Chondrocyte (in vitro differentiated cells): ENCODE measurements at regions not wholly inside any gene's neighbourhood (a gene's known extent, or its start where the extent isn't known, plus 50 kb on each side); places are given as distances from the start of the nearest gene placed in this dataset.

Source experiments
- DNase-seq: peaks from one replicate; pipeline ENCODE4 v3.0.0; 2021; ENCODE audit warnings: mixed read lengths, low spot score
- H3K27ac Mint-ChIP-seq: one replicate; pipeline ENCODE4 v1.8.0; 2021; ENCODE audit warnings: mild to moderate bottlenecking, moderate library complexity, mixed read lengths; ENCODE audit not compliant: unreplicated experiment
- H3K27me3 Mint-ChIP-seq: 2 replicates; pipeline ENCODE4 v1.8.0; 2021; ENCODE audit warnings: low read depth, mixed read lengths
- H3K36me3 Mint-ChIP-seq: 2 replicates; pipeline ENCODE4 v1.8.0; 2021; ENCODE audit warnings: low read depth, mixed read lengths
- H3K4me1 Mint-ChIP-seq: 2 replicates; pipeline ENCODE4 v1.8.0; 2021; ENCODE audit warnings: low read depth, mild to moderate bottlenecking, mixed read lengths
- H3K4me3 Mint-ChIP-seq: one replicate; pipeline ENCODE4 v1.8.0; 2021; ENCODE audit warnings: mild to moderate bottlenecking, moderate library complexity, mixed read lengths; ENCODE audit not compliant: unreplicated experiment
- H3K9me3 Mint-ChIP-seq: 2 replicates; pipeline ENCODE4 v1.8.0; 2021; ENCODE audit warnings: low read depth, mixed read lengths
- CTCF ChIP-seq: fragments of 200-600 bp; sonication (generic); IDR thresholded peaks from 2 replicates; pipeline ENCODE4 v1.5.0; 2021; ENCODE audit warnings: antibody characterized with exemption, mild to moderate bottlenecking, moderate library complexity

- no peaks in the 10 kb centered on the region for H3K9me3 Mint-ChIP-seq
- no peak overlapping the region for H3K27ac Mint-ChIP-seq
- DNase-seq: no peak
- no peaks in the 10 kb centered on the region for H3K36me3 Mint-ChIP-seq
- no peak overlapping the region for H3K4me3 Mint-ChIP-seq
- TF ChIP-seq CTCF: no peak
- H3K27me3 Mint-ChIP-seq: no peaks in the 10 kb centered on the region
- H3K4me1 Mint-ChIP-seq: no peaks in the 10 kb centered on the region
Observed at GRCh38 chr13:47409778-47410177, 512.9 kb upstream of the HTR2A start.

GRCh38 chr13:47408546-47409319 is 511.9 kb upstream of the HTR2A start:
- no peak for DNase-seq
- Mint-ChIP-seq H3K4me1 (no peaks in the 10 kb centered on the region), H3K27me3 (no peaks in the 10 kb centered on the region), H3K9me3 (no peaks in the 10 kb centered on the region), H3K4me3 (no peak overlapping the region), H3K27ac (no peak overlapping the region), H3K36me3 (no peaks in the 10 kb centered on the region)
- no peak for TF ChIP-seq CTCF

- H3K4me1 Mint-ChIP-seq: no peaks in the 10 kb centered on the region
- no peaks in the 10 kb centered on the region for H3K9me3 Mint-ChIP-seq
- H3K4me3 Mint-ChIP-seq: no peak overlapping the region
- no peaks in the 10 kb centered on the region for H3K36me3 Mint-ChIP-seq
- DNase-seq: no peak
- no peak for TF ChIP-seq CTCF
- no peaks in the 10 kb centered on the region for H3K27me3 Mint-ChIP-seq
- H3K27ac Mint-ChIP-seq: no peak overlapping the region
Observed at GRCh38 chr13:47407808-47408207, 511.0 kb upstream of the HTR2A start.

GRCh38 chr13:47399599-47399998 is 502.7 kb upstream of the HTR2A start:
- H3K27me3 Mint-ChIP-seq: no peaks in the 10 kb centered on the region
- H3K4me1 Mint-ChIP-seq: no peaks in the 10 kb centered on the region
- no peak for DNase-seq
- no peaks in the 10 kb centered on the region for H3K36me3 Mint-ChIP-seq
- no peak overlapping the region for H3K4me3 Mint-ChIP-seq
- no peaks in the 10 kb centered on the region for H3K9me3 Mint-ChIP-seq
- no peak overlapping the region for H3K27ac Mint-ChIP-seq
- TF ChIP-seq CTCF: no peak

GRCh38 chr13:47397739-47398138 is 500.9 kb upstream of the HTR2A start:
- Mint-ChIP-seq H3K36me3 (no peaks in the 10 kb centered on the region), H3K4me3 (no peak overlapping the region)

More at GRCh38 chr13:47397739-47398138, 500.9 kb upstream of the HTR2A start:
- no peak for DNase-seq
- Mint-ChIP-seq H3K27ac (no peak overlapping the region), H3K27me3 (no peaks in the 10 kb centered on the region), H3K9me3 (peaks cover 3% of the 10 kb centered on the region), H3K4me1 (no peaks in the 10 kb centered on the region)
- no peak for TF ChIP-seq CTCF
